ENCODE measurements at regions not wholly inside any gene's neighbourhood (a gene's known extent, or its start where the extent isn't known, plus 50 kb on each side); places are given as distances from the start of the nearest gene placed in this dataset.

DNA sequence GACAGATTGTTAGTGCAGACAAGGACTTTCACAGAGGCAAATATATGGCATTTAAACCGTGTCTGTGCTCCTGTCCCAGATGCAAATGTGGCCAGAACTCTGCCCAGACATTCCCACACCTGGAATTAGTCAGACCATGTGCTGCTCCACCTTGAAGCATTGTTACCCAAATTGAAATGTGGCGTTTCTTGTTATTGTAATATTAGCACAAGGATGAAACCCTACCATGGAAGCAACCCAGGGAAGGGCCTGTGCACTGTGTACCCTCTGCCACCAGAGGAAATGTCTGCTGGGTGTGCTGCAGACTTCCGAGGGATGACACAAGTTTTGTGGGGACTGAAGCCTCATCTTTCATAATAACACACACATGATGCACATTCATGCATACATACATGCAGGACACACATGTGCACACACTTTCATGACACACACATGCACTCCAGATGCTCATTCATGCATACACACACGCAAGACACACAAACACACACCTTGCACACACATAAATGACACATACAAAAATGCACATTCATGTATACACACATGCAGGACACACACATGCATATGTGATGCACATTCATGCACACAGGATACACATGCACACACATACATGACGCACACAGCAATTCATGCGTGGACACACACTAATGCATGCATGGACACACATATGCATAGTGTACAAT, 133.2 kb upstream of the SNTG2 start:
- TF ChIP-seq, protein P1, sequence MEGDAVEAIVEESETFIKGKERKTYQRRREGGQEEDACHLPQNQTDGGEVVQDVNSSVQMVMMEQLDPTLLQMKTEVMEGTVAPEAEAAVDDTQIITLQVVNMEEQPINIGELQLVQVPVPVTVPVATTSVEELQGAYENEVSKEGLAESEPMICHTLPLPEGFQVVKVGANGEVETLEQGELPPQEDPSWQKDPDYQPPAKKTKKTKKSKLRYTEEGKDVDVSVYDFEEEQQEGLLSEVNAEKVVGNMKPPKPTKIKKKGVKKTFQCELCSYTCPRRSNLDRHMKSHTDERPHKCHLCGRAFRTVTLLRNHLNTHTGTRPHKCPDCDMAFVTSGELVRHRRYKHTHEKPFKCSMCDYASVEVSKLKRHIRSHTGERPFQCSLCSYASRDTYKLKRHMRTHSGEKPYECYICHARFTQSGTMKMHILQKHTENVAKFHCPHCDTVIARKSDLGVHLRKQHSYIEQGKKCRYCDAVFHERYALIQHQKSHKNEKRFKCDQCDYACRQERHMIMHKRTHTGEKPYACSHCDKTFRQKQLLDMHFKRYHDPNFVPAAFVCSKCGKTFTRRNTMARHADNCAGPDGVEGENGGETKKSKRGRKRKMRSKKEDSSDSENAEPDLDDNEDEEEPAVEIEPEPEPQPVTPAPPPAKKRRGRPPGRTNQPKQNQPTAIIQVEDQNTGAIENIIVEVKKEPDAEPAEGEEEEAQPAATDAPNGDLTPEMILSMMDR (conservative IDR thresholded peaks at IDR 0.05; ENCODE audit: low read depth in 2 of 2), result no peak
- no peak for TF ChIP-seq EZH2 (IDR thresholded peaks at IDR 0.05; ENCODE audit: low read depth, unreplicated experiment)
- TF ChIP-seq, protein P2, sequence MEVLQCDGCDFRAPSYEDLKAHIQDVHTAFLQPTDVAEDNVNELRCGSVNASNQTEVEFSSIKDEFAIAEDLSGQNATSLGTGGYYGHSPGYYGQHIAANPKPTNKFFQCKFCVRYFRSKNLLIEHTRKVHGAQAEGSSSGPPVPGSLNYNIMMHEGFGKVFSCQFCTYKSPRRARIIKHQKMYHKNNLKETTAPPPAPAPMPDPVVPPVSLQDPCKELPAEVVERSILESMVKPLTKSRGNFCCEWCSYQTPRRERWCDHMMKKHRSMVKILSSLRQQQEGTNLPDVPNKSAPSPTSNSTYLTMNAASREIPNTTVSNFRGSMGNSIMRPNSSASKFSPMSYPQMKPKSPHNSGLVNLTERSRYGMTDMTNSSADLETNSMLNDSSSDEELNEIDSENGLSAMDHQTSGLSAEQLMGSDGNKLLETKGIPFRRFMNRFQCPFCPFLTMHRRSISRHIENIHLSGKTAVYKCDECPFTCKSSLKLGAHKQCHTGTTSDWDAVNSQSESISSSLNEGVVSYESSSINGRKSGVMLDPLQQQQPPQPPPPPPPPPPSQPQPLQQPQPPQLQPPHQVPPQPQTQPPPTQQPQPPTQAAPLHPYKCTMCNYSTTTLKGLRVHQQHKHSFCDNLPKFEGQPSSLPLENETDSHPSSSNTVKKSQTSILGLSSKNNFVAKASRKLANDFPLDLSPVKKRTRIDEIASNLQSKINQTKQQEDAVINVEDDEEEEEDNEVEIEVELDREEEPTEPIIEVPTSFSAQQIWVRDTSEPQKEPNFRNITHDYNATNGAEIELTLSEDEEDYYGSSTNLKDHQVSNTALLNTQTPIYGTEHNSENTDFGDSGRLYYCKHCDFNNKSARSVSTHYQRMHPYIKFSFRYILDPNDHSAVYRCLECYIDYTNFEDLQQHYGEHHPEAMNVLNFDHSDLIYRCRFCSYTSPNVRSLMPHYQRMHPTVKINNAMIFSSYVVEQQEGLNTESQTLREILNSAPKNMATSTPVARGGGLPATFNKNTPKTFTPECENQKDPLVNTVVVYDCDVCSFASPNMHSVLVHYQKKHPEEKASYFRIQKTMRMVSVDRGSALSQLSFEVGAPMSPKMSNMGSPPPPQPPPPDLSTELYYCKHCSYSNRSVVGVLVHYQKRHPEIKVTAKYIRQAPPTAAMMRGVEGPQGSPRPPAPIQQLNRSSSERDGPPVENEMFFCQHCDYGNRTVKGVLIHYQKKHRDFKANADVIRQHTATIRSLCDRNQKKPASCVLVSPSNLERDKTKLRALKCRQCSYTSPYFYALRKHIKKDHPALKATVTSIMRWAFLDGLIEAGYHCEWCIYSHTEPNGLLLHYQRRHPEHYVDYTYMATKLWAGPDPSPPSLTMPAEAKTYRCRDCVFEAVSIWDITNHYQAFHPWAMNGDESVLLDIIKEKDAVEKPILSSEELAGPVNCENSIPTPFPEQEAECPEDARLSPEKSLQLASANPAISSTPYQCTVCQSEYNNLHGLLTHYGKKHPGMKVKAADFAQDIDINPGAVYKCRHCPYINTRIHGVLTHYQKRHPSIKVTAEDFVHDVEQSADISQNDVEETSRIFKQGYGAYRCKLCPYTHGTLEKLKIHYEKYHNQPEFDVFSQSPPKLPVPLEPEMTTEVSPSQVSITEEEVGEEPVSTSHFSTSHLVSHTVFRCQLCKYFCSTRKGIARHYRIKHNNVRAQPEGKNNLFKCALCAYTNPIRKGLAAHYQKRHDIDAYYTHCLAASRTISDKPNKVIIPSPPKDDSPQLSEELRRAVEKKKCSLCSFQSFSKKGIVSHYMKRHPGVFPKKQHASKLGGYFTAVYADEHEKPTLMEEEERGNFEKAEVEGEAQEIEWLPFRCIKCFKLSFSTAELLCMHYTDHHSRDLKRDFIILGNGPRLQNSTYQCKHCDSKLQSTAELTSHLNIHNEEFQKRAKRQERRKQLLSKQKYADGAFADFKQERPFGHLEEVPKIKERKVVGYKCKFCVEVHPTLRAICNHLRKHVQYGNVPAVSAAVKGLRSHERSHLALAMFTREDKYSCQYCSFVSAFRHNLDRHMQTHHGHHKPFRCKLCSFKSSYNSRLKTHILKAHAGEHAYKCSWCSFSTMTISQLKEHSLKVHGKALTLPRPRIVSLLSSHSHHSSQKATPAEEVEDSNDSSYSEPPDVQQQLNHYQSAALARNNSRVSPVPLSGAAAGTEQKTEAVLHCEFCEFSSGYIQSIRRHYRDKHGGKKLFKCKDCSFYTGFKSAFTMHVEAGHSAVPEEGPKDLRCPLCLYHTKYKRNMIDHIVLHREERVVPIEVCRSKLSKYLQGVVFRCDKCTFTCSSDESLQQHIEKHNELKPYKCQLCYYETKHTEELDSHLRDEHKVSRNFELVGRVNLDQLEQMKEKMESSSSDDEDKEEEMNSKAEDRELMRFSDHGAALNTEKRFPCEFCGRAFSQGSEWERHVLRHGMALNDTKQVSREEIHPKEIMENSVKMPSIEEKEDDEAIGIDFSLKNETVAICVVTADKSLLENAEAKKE (CRISPR knock-in tag; IDR thresholded peaks at IDR 0.05), result no peak
- TF ChIP-seq CREB1 (CRISPR knock-in tag; IDR thresholded peaks at IDR 0.05; ENCODE audit: low read depth), result no peak
- no peak for TF ChIP-seq POLR2AphosphoS5 (IDR thresholded peaks at IDR 0.05; ENCODE audit: low read depth)
- TF ChIP-seq, protein P3, sequence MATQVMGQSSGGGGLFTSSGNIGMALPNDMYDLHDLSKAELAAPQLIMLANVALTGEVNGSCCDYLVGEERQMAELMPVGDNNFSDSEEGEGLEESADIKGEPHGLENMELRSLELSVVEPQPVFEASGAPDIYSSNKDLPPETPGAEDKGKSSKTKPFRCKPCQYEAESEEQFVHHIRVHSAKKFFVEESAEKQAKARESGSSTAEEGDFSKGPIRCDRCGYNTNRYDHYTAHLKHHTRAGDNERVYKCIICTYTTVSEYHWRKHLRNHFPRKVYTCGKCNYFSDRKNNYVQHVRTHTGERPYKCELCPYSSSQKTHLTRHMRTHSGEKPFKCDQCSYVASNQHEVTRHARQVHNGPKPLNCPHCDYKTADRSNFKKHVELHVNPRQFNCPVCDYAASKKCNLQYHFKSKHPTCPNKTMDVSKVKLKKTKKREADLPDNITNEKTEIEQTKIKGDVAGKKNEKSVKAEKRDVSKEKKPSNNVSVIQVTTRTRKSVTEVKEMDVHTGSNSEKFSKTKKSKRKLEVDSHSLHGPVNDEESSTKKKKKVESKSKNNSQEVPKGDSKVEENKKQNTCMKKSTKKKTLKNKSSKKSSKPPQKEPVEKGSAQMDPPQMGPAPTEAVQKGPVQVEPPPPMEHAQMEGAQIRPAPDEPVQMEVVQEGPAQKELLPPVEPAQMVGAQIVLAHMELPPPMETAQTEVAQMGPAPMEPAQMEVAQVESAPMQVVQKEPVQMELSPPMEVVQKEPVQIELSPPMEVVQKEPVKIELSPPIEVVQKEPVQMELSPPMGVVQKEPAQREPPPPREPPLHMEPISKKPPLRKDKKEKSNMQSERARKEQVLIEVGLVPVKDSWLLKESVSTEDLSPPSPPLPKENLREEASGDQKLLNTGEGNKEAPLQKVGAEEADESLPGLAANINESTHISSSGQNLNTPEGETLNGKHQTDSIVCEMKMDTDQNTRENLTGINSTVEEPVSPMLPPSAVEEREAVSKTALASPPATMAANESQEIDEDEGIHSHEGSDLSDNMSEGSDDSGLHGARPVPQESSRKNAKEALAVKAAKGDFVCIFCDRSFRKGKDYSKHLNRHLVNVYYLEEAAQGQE (IDR thresholded peaks at IDR 0.05; ENCODE audit: unreplicated experiment), result no peak
- TF ChIP-seq EZH2phosphoT487 (IDR thresholded peaks at IDR 0.05; ENCODE audit: unreplicated experiment), result no peak
- no peak for TF ChIP-seq JUNB (IDR thresholded peaks at IDR 0.05; ENCODE audit: unreplicated experiment)
- TF ChIP-seq ZNF114 (CRISPR knock-in tag; IDR thresholded peaks at IDR 0.05), result no peak
- TF ChIP-seq, protein P4, sequence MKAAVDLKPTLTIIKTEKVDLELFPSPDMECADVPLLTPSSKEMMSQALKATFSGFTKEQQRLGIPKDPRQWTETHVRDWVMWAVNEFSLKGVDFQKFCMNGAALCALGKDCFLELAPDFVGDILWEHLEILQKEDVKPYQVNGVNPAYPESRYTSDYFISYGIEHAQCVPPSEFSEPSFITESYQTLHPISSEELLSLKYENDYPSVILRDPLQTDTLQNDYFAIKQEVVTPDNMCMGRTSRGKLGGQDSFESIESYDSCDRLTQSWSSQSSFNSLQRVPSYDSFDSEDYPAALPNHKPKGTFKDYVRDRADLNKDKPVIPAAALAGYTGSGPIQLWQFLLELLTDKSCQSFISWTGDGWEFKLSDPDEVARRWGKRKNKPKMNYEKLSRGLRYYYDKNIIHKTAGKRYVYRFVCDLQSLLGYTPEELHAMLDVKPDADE (IDR thresholded peaks at IDR 0.05), result no peak
- no peak for TF ChIP-seq STAT1 (IDR thresholded peaks at IDR 0.05; ENCODE audit: unreplicated experiment)
- TF ChIP-seq ZNF331 (CRISPR knock-in tag; IDR thresholded peaks at IDR 0.05; ENCODE audit: low read depth), result no peak
- no peak for TF ChIP-seq NANOG (IDR thresholded peaks at IDR 0.05; ENCODE audit: borderline replicate concordance)

Data from GM23338 (cell line).